HEK293 (cell line): ENCODE measurements at regions not wholly inside any gene's neighbourhood (a gene's known extent, or its start where the extent isn't known, plus 50 kb on each side); places are given as distances from the start of the nearest gene placed in this dataset.

ENCODE experiments used
- GLI4 ChIP-seq: fragments of 450-650 bp; formaldehyde crosslinking; IDR thresholded peaks from 2 replicates; pipeline ENCODE4 v1.5.1; 2016; ENCODE audit warnings: missing biosample characterization, missing genetic modification characterization
- YY1 ChIP-seq: fragments of 450-650 bp; formaldehyde crosslinking; IDR thresholded peaks from 2 replicates; pipeline ENCODE4 v1.5.1; 2018; ENCODE audit warnings: missing biosample characterization, missing genetic modification characterization
- ZNF561 ChIP-seq: fragments of 450-650 bp; IDR thresholded peaks from 2 replicates; pipeline ENCODE4 v1.5.1; 2018; ENCODE audit warnings: missing biosample characterization, missing genetic modification characterization, borderline replicate concordance
- TF ChIP-seq, protein P1 (sequence below): fragments of 450-650 bp; formaldehyde crosslinking; IDR thresholded peaks from 2 replicates; pipeline ENCODE4 v1.5.1; 2016; ENCODE audit warnings: missing biosample characterization, missing genetic modification characterization
- TF ChIP-seq, protein P2 (sequence below): fragments of 450-650 bp; formaldehyde crosslinking; IDR thresholded peaks from 2 replicates; pipeline ENCODE4 v1.5.1; 2016; ENCODE audit warnings: missing biosample characterization, missing genetic modification characterization

DNA sequence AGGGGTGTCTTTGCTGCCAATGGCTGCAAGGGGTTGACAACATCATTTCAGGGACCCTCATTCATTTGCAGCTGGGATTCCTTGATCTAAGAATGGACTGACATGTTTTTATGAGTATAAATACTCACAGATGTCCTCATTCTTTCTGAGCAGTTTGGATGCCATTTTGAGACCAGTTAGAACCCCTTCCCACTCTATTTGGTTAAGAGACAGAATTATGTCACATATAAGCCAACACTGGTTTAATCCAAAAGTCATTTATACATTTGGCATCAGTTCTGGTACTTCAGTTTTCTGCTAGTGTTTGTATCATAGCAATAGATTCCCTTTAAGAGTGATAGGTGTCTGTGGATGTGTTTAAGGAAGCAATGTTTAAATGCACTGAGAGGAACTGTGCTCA is 248.8 kb downstream of the SAMD5 start:
- TF ChIP-seq GLI4 (tag by site-specific recombination), result no peak
- no peak for TF ChIP-seq ZNF561 (tag by site-specific recombination)
- TF ChIP-seq YY1 (tag by site-specific recombination), result no peak
- TF ChIP-seq, protein P1, sequence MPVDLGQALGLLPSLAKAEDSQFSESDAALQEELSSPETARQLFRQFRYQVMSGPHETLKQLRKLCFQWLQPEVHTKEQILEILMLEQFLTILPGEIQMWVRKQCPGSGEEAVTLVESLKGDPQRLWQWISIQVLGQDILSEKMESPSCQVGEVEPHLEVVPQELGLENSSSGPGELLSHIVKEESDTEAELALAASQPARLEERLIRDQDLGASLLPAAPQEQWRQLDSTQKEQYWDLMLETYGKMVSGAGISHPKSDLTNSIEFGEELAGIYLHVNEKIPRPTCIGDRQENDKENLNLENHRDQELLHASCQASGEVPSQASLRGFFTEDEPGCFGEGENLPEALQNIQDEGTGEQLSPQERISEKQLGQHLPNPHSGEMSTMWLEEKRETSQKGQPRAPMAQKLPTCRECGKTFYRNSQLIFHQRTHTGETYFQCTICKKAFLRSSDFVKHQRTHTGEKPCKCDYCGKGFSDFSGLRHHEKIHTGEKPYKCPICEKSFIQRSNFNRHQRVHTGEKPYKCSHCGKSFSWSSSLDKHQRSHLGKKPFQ (tag by site-specific recombination), result no peak
- TF ChIP-seq, protein P2, sequence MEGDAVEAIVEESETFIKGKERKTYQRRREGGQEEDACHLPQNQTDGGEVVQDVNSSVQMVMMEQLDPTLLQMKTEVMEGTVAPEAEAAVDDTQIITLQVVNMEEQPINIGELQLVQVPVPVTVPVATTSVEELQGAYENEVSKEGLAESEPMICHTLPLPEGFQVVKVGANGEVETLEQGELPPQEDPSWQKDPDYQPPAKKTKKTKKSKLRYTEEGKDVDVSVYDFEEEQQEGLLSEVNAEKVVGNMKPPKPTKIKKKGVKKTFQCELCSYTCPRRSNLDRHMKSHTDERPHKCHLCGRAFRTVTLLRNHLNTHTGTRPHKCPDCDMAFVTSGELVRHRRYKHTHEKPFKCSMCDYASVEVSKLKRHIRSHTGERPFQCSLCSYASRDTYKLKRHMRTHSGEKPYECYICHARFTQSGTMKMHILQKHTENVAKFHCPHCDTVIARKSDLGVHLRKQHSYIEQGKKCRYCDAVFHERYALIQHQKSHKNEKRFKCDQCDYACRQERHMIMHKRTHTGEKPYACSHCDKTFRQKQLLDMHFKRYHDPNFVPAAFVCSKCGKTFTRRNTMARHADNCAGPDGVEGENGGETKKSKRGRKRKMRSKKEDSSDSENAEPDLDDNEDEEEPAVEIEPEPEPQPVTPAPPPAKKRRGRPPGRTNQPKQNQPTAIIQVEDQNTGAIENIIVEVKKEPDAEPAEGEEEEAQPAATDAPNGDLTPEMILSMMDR (tag by site-specific recombination), result no peak
